ENCODE measurements at regions not wholly inside any gene's neighbourhood (a gene's known extent, or its start where the extent isn't known, plus 50 kb on each side); places are given as distances from the start of the nearest gene placed in this dataset.

DNA sequence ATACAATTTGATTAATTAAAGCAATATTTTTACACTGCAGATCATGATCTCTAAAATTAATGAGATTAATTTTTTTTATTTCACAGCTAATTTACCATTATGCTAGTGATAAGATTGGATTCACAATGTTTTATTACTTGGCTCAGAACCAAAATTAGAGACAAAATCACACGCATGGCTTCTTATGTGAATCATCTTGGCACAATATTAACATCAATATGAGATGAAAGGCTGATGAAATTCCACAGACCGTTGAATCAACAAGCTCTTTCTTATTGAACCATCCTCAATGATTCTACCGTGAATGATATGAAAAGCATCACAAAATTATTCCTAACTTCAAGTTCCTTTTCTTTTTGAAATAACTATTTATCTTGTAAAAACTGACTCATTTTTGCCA lies 544.9 kb downstream of the KCNT2 start:
- TF ChIP-seq, protein P1, sequence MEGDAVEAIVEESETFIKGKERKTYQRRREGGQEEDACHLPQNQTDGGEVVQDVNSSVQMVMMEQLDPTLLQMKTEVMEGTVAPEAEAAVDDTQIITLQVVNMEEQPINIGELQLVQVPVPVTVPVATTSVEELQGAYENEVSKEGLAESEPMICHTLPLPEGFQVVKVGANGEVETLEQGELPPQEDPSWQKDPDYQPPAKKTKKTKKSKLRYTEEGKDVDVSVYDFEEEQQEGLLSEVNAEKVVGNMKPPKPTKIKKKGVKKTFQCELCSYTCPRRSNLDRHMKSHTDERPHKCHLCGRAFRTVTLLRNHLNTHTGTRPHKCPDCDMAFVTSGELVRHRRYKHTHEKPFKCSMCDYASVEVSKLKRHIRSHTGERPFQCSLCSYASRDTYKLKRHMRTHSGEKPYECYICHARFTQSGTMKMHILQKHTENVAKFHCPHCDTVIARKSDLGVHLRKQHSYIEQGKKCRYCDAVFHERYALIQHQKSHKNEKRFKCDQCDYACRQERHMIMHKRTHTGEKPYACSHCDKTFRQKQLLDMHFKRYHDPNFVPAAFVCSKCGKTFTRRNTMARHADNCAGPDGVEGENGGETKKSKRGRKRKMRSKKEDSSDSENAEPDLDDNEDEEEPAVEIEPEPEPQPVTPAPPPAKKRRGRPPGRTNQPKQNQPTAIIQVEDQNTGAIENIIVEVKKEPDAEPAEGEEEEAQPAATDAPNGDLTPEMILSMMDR (IDR thresholded peaks at IDR 0.05): no peak
- no peak for TF ChIP-seq POLR2A (IDR thresholded peaks at IDR 0.05)

Data from thyroid gland (tissue), 4 donors.